Neural cell (in vitro differentiated cells): ENCODE measurements at regions not wholly inside any gene's neighbourhood (a gene's known extent, or its start where the extent isn't known, plus 50 kb on each side); places are given as distances from the start of the nearest gene placed in this dataset.

Experiments
- CTCF ChIP-seq: fragments of 450-650 bp; IDR thresholded peaks from 2 replicates; pipeline ENCODE4 v1.5.1; 2014; ENCODE audit warnings: antibody characterized with exemption, mild to moderate bottlenecking, moderate library complexity; ENCODE audit not compliant: poor library complexity, severe bottlenecking
- EP300 ChIP-seq: fragments of 450-650 bp; conservative IDR thresholded peaks from 2 replicates; pipeline ENCODE4 v1.6.1; 2014; ENCODE audit warnings: antibody characterized with exemption, mild to moderate bottlenecking, moderate library complexity; ENCODE audit not compliant: poor library complexity, severe bottlenecking
- EZH2 ChIP-seq: fragments of 200-600, 300-800 bp; shearing (Covaris generic), sonication (generic); IDR thresholded peaks from 2 replicates; pipeline ENCODE4 v1.6.1; 2014; ENCODE audit warnings: antibody characterized with exemption, low read length, borderline replicate concordance, mild to moderate bottlenecking; ENCODE audit not compliant: insufficient read depth, poor library complexity, severe bottlenecking
- POLR2AphosphoS5 ChIP-seq: IDR thresholded peaks from 2 replicates; pipeline ENCODE4 v1.6.1; 2012
- RAD21 ChIP-seq: fragments of 450-650 bp; conservative IDR thresholded peaks from 2 replicates; pipeline ENCODE4 v1.6.1; 2014; ENCODE audit warnings: antibody characterized with exemption, mild to moderate bottlenecking, moderate library complexity
- REST ChIP-seq: IDR thresholded peaks from 2 replicates; pipeline ENCODE4 v1.6.1; 2012; ENCODE audit warnings: borderline replicate concordance
- TAF1 ChIP-seq: IDR thresholded peaks from 2 replicates; pipeline ENCODE4 v1.6.1; 2012; ENCODE audit warnings: low read depth

- no peak for TF ChIP-seq REST
- TF ChIP-seq EZH2 = no peak
- TF ChIP-seq TAF1 = no peak
- TF ChIP-seq EP300 = no peak
- TF ChIP-seq POLR2AphosphoS5 = no peak
- TF ChIP-seq CTCF = no peak
- no peak for TF ChIP-seq RAD21
Observed at GRCh38 chr9:25415718-25416117, 262.5 kb downstream of the TUSC1 start.
